Caco-2 (cell line): ENCODE measurements at regions not wholly inside any gene's neighbourhood (a gene's known extent, or its start where the extent isn't known, plus 50 kb on each side); places are given as distances from the start of the nearest gene placed in this dataset.

Experiments
- BruUV-seq: library from RNA; stranded (reverse); fragments of 400-500 nt; replicated peaks from 2 replicates; lab custom pipeline; 2021; lab: Mats Ljungman, UMichigan
- CTCF ChIA-PET: fragments of 300-600 bp; sonication (Branson Sonifier 250); formaldehyde crosslinking; loops from one replicate; lab custom pipeline; 2022; ENCODE audit warnings: antibody characterized with exemption; lab: Charles Lee
- POLR2A ChIA-PET: fragments of 300-600 bp; sonication (Branson Sonifier 250); formaldehyde crosslinking; loops from one replicate; lab custom pipeline; 2022; ENCODE audit warnings: antibody characterized with exemption; lab: Charles Lee
- DNase-seq, 2 experiments: peaks; one replicate each; pipeline versions ENCODE4 v3.0.0 to v3.0.0-alpha.2; 2020 to 2022
- H3K27me3 ChIP-seq: replicated peaks from 2 replicates; pipeline ENCODE4 v1.6.0; 2011; ENCODE audit warnings: low read length; ENCODE audit not compliant: control insufficient read depth, insufficient read depth
- H3K36me3 ChIP-seq: 2 replicates; pipeline ENCODE4 v1.5.1; 2011; ENCODE audit warnings: low read length; ENCODE audit not compliant: control insufficient read depth, insufficient read depth
- H3K4me1 ChIP-seq: fragments of 250-450 bp; sonication (Bioruptor Pico); 2 replicates; pipeline ENCODE4 v1.5.1; 2020; ENCODE audit warnings: mild to moderate bottlenecking
- H3K4me3 ChIP-seq: 2 replicates; pipeline ENCODE4 v1.5.1; 2011; ENCODE audit warnings: low read depth, mild to moderate bottlenecking, control low read depth, low read length
- H3K9me3 ChIP-seq: fragments of 250-450 bp; sonication (Bioruptor Pico); 2 replicates; pipeline ENCODE4 v1.5.1; 2020; ENCODE audit warnings: mild to moderate bottlenecking, moderate library complexity
- H3K27ac Mint-ChIP-seq: one replicate; pipeline ENCODE4 v1.8.0; 2022; ENCODE audit warnings: mixed read lengths; ENCODE audit not compliant: unreplicated experiment
- H3K27me3 Mint-ChIP-seq: one replicate; pipeline ENCODE4 v1.8.0; 2022; ENCODE audit warnings: mixed read lengths; ENCODE audit not compliant: insufficient read depth, unreplicated experiment
- H3K36me3 Mint-ChIP-seq: one replicate; pipeline ENCODE4 v1.8.0; 2022; ENCODE audit warnings: mild to moderate bottlenecking, mixed read lengths; ENCODE audit not compliant: insufficient read depth, unreplicated experiment
- H3K4me1 Mint-ChIP-seq: one replicate; pipeline ENCODE4 v1.8.0; 2022; ENCODE audit warnings: low read depth, mixed read lengths; ENCODE audit not compliant: unreplicated experiment
- H3K4me3 Mint-ChIP-seq: one replicate; pipeline ENCODE4 v1.8.0; 2022; ENCODE audit warnings: mild to moderate bottlenecking, moderate library complexity, mixed read lengths; ENCODE audit not compliant: unreplicated experiment
- H3K9me3 Mint-ChIP-seq: one replicate; pipeline ENCODE4 v1.8.0; 2022; ENCODE audit warnings: mixed read lengths; ENCODE audit not compliant: unreplicated experiment
- intact Hi-C: fragments of 100-400 bp; cut with micrococcal nuclease; formaldehyde crosslinking; loops from one replicate; pipeline ENCODE4 v1.10.0; 2022; ENCODE audit not compliant: unreplicated experiment
- TF ChIP-seq, protein P1 (sequence below), 2 experiments: fragments of 200-600 bp in 1 of 2; IDR thresholded peaks; 1 replicate in 1 of 2; 2 replicates in 1 of 2; pipeline versions ENCODE4 v1.5.1 to v1.8.0; 2011 to 2022; ENCODE audit warnings: antibody characterized with exemption in 1 of 2, control low read depth in 1 of 2, inconsistent platforms in 1 of 2, low read depth in 1 of 2, low read length in 1 of 2, mild to moderate bottlenecking in 1 of 2, moderate library complexity in 1 of 2; ENCODE audit not compliant: insufficient read depth in 1 of 2, severe bottlenecking in 1 of 2, unreplicated experiment in 1 of 2

DNA sequence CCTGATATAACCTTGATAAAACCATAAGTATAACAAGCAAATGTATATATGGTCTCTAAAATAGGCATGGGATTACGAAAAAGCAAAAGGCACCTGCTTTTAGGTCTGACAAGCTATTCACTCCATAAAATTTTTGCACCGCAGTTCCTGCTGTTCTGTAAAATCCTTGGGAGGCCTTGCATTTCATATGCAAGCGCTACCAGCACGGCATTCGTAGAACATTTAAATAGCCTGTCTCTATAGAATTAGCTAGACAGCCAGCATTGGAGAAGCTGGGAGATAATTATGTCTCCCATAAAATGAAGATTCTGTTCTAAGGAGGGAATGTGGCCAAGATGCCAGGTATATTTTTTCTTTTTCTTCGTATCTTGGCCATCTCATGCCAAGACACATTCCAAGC, 64.5 kb upstream of the ATXN1 start:
- no peaks in the 10 kb centered on the region for H3K9me3 ChIP-seq
- no peak for DNase-seq
- BruUV-seq = no TSS peak
- Mint-ChIP-seq H3K4me3 (no peak overlapping the region), H3K4me1 (no peaks in the 10 kb centered on the region), H3K27me3 (peaks cover 8% of the 10 kb centered on the region), H3K27ac (no peak overlapping the region), H3K36me3 (no peaks in the 10 kb centered on the region), H3K9me3 (no peaks in the 10 kb centered on the region)
- no peak overlapping the region for H3K4me3 ChIP-seq
- no peaks in the 10 kb centered on the region; the same call in 1 of the 2 replicates for H3K36me3 ChIP-seq
- ChIA-PET POLR2A (no interaction called here), CTCF (no interaction called here)
- TF ChIP-seq, protein P1, sequence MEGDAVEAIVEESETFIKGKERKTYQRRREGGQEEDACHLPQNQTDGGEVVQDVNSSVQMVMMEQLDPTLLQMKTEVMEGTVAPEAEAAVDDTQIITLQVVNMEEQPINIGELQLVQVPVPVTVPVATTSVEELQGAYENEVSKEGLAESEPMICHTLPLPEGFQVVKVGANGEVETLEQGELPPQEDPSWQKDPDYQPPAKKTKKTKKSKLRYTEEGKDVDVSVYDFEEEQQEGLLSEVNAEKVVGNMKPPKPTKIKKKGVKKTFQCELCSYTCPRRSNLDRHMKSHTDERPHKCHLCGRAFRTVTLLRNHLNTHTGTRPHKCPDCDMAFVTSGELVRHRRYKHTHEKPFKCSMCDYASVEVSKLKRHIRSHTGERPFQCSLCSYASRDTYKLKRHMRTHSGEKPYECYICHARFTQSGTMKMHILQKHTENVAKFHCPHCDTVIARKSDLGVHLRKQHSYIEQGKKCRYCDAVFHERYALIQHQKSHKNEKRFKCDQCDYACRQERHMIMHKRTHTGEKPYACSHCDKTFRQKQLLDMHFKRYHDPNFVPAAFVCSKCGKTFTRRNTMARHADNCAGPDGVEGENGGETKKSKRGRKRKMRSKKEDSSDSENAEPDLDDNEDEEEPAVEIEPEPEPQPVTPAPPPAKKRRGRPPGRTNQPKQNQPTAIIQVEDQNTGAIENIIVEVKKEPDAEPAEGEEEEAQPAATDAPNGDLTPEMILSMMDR (IDR thresholded peaks at IDR 0.05; ENCODE audit: insufficient read depth in 1 of 2, low read depth in 1 of 2, low read length in 1 of 2, severe bottlenecking in 1 of 2, unreplicated experiment in 1 of 2) = no peak
- H3K4me1 ChIP-seq = peaks cover 8% of the 10 kb centered on the region; the same call in 1 of the 2 replicates
- intact Hi-C loops = no loop called here
- no peaks in the 10 kb centered on the region for H3K27me3 ChIP-seq

DNA sequence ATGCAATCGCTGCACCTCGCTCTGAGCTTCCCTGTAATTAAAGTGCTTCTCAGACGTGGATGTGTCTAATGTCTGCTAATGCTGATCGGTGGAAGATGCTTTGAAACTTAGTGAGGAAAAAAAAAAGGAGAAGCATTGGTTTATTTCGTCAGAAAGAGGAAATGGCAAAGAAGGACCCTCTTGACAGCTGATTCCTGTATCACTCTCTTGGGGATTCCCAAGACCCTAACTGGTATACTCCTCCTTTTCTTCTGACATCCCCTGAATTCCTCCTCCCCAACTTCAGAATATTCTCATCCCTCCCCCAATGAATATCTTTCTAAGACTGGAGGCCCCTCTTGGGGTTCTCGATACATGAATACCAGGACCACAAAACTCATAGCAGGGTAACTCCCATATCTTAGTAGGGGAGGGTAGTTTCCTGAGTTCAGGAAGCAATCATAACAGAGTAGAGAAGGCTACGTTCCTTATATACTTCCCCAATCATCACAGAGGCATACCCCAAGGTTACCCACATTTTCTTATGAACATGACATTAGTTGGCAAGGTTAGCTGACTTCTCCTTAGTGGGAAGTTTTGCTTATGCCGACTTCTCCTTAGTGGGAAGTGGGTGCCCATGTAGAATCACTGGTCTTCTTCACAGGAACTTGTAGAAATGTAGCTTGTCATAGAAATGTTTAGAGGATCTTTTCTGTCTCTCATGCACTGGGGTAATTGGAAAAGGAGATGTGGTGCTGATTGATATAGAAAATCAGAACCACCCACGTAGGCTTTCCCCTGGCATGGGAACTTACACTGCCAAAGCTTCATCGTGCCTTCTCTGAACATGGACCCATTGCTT, 63.8 kb upstream of the ATXN1 start:
- no peaks in the 10 kb centered on the region for H3K4me1 Mint-ChIP-seq
- no peaks in the 10 kb centered on the region for H3K9me3 ChIP-seq
- H3K27ac Mint-ChIP-seq = no peak overlapping the region
- DNase-seq = no peak
- no peak overlapping the region for H3K4me3 Mint-ChIP-seq
- CTCF ChIA-PET = no interaction called here
- H3K27me3 ChIP-seq = no peaks in the 10 kb centered on the region
- POLR2A ChIA-PET = no interaction called here
- peaks cover 8% of the 10 kb centered on the region for H3K27me3 Mint-ChIP-seq
- no peak overlapping the region for H3K4me3 ChIP-seq
- no peaks in the 10 kb centered on the region for H3K36me3 Mint-ChIP-seq
- no peaks in the 10 kb centered on the region for H3K9me3 Mint-ChIP-seq
- H3K36me3 ChIP-seq = no peaks in the 10 kb centered on the region; the same call in 1 of the 2 replicates
- H3K4me1 ChIP-seq = peaks cover 8% of the 10 kb centered on the region; the same call in 1 of the 2 replicates
- BruUV-seq = no TSS peak
- TF ChIP-seq, protein P1 (IDR thresholded peaks at IDR 0.05; ENCODE audit: insufficient read depth in 1 of 2, low read depth in 1 of 2, low read length in 1 of 2, severe bottlenecking in 1 of 2, unreplicated experiment in 1 of 2) = no peak
- intact Hi-C loops = no loop called here

DNA sequence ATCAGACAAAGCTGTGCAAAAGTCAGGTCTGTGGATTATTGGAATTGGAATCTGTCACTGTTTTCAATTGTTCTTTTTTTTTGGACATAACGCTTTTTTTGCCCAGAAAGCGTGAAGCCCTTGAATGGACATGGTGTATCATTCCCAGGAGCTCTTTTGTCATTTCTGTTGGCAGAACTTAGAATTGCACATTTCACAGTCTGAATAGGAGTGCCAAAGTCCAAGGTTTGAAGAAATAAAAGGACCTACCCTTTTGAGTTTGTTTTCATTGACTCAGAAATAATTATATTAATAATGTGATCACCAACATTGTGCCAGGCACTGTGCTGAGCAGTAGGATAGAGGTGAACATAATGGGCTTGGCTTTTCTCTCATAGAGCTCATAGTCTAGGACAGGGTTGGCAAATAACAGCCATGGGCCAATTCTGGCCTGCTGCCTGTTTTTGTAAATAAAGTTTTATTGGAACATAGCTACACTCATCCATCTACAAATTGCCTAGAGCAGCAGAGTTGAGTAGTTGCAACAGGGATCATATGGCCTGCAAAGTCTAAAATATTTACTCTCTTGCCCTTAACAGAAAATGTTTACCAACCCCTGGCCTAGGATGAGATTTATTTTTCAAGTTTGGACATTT, 62.6 kb upstream of the ATXN1 start:
- TF ChIP-seq, protein P1 (IDR thresholded peaks at IDR 0.05; ENCODE audit: insufficient read depth in 1 of 2, low read depth in 1 of 2, low read length in 1 of 2, severe bottlenecking in 1 of 2, unreplicated experiment in 1 of 2) = no peak
- ChIA-PET CTCF (no interaction called here), POLR2A (no interaction called here)
- H3K9me3 Mint-ChIP-seq = no peaks in the 10 kb centered on the region
- no TSS peak for BruUV-seq
- Histone ChIP-seq H3K9me3 (no peaks in the 10 kb centered on the region), H3K36me3 (no peaks in the 10 kb centered on the region; the same call in 1 of the 2 replicates), H3K4me1 (peaks cover 8% of the 10 kb centered on the region; the same call in 1 of the 2 replicates), H3K27me3 (no peaks in the 10 kb centered on the region), H3K4me3 (no peak overlapping the region)
- no peak for DNase-seq
- H3K27me3 Mint-ChIP-seq = peaks cover 11% of the 10 kb centered on the region
- no peak overlapping the region for H3K4me3 Mint-ChIP-seq
- no peak overlapping the region for H3K27ac Mint-ChIP-seq
- intact Hi-C loops = no loop called here
- no peaks in the 10 kb centered on the region for H3K36me3 Mint-ChIP-seq
- no peaks in the 10 kb centered on the region for H3K4me1 Mint-ChIP-seq
